GM12892 (cell line): ENCODE measurements at regions not wholly inside any gene's neighbourhood (a gene's known extent, or its start where the extent isn't known, plus 50 kb on each side); places are given as distances from the start of the nearest gene placed in this dataset.

Experiments
- POLR2A ChIP-seq: IDR thresholded peaks from 2 replicates; pipeline ENCODE4 v1.6.1; 2011; ENCODE audit warnings: low read depth, low read length, control low read depth
- POLR2AphosphoS5 ChIP-seq: IDR thresholded peaks from 2 replicates; pipeline ENCODE4 v1.6.1; 2011; ENCODE audit warnings: low read depth, low read length, control low read depth
- TAF1 ChIP-seq: IDR thresholded peaks from 2 replicates; pipeline ENCODE4 v1.6.1; 2011; ENCODE audit warnings: low read depth, mild to moderate bottlenecking, control low read depth, low read length, borderline replicate concordance

GRCh38 chr21:41632748-41633475 is 125.0 kb upstream of the TMPRSS2 start:
- no peak for TF ChIP-seq POLR2AphosphoS5
- no peak for TF ChIP-seq POLR2A
- no peak for TF ChIP-seq TAF1
